ENCODE measurements at regions not wholly inside any gene's neighbourhood (a gene's known extent, or its start where the extent isn't known, plus 50 kb on each side); places are given as distances from the start of the nearest gene placed in this dataset.
"Not testable (repeated sequence)": the region's sequence is repeated elsewhere in the genome, so short reads cannot be mapped to it uniquely, and the experiment has no call there.

DNA sequence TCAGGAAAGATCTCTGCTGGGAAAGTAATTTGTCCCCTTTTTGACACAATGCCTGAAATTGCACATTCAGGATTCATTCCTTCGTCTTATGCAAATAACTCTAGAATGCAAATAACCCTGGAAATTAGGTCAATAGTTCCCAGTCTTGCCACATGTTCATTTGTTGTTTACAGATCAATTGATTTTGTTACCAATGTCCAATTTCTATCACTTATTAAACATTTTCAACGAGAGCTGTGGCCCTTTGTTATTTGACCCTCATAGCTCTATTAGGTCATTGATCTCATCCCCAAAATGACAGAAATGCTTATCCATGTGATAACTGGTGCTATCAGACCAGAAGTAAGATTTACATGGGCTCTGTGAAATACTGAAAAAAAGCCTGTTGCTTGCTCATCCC lies 275.3 kb upstream of the REG3G start:
- no peak overlapping the region for H3K4me3 ChIP-seq (ENCODE audit: low read depth, low read length)
- no peak for DNase-seq (ENCODE audit: low read depth)
- TF ChIP-seq CTCF (IDR thresholded peaks at IDR 0.05; ENCODE audit: low read depth, low read length, missing control alignments): no peak
- in situ Hi-C loops (cut with HindIII; ENCODE audit: low sequenced_read_pairs): no loop called here

GRCh38 chr2:78754930-78755329 lies 270.6 kb upstream of the REG3G start:
- in situ Hi-C loops (cut with HindIII; ENCODE audit: low sequenced_read_pairs): no loop called here
- no peak for TF ChIP-seq CTCF (IDR thresholded peaks at IDR 0.05; ENCODE audit: low read depth, low read length, missing control alignments)
- DNase-seq (ENCODE audit: low read depth): no peak
- no peak overlapping the region for H3K4me3 ChIP-seq (ENCODE audit: low read depth, low read length)

DNA sequence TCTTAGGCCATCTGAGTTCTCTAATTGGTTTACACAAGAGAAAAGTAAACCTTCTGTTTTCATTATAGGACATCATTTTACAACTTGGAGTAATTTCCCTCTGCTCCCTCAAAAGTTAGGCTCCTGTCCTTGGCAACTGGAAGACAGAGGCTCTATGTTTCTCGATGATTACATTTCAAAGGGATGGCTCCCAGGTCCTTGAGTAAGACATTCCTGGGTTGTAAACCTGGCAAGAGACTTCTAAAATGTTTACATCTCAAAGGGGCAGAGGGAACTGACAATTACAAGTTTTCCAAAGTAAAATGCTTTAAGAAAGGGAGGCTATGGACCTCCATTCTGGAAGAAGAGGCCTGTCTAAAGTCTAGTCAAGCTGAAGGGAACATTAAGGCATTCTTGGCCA lies 268.3 kb upstream of the REG3G start:
- in situ Hi-C loops (cut with HindIII; ENCODE audit: low sequenced_read_pairs): no loop called here
- DNase-seq (ENCODE audit: low read depth): no peak
- TF ChIP-seq CTCF (IDR thresholded peaks at IDR 0.05; ENCODE audit: low read depth, low read length, missing control alignments): no peak
- no peak overlapping the region for H3K4me3 ChIP-seq (ENCODE audit: low read depth, low read length)

GRCh38 chr2:78757640-78758039 lies 267.9 kb upstream of the REG3G start:
- in situ Hi-C loops (cut with HindIII; ENCODE audit: low sequenced_read_pairs): no loop called here
- no peak for TF ChIP-seq CTCF (IDR thresholded peaks at IDR 0.05; ENCODE audit: low read depth, low read length, missing control alignments)

GRCh38 chr2:78758765-78759164 lies 266.7 kb upstream of the REG3G start:
- DNase-seq (ENCODE audit: low read depth); H3K4me3 ChIP-seq (ENCODE audit: low read depth, low read length); in situ Hi-C loops (cut with HindIII; ENCODE audit: low sequenced_read_pairs): not testable (repeated sequence)

More at GRCh38 chr2:78757640-78758039, 267.9 kb upstream of the REG3G start:
- DNase-seq (ENCODE audit: low read depth): no peak
- no peak overlapping the region for H3K4me3 ChIP-seq (ENCODE audit: low read depth, low read length)

- no peak for DNase-seq (ENCODE audit: low read depth)
- TF ChIP-seq CTCF (IDR thresholded peaks at IDR 0.05; ENCODE audit: low read depth, low read length, missing control alignments): no peak
- in situ Hi-C loops (cut with HindIII; ENCODE audit: low sequenced_read_pairs): no loop called here
- H3K4me3 ChIP-seq (ENCODE audit: low read depth, low read length): no peak overlapping the region
Measured at GRCh38 chr2:78766459-78766858, 259.0 kb upstream of the REG3G start.

GRCh38 chr2:78768016-78768415 lies 257.5 kb upstream of the REG3G start:
- no peak for DNase-seq (ENCODE audit: low read depth)
- no peak for TF ChIP-seq CTCF (IDR thresholded peaks at IDR 0.05; ENCODE audit: low read depth, low read length, missing control alignments)
- in situ Hi-C loops (cut with HindIII; ENCODE audit: low sequenced_read_pairs): no loop called here
- no peak overlapping the region for H3K4me3 ChIP-seq (ENCODE audit: low read depth, low read length)
